H1 (cell line): ENCODE measurements at regions not wholly inside any gene's neighbourhood (a gene's known extent, or its start where the extent isn't known, plus 50 kb on each side); places are given as distances from the start of the nearest gene placed in this dataset.

Experiments used
- CTCF ChIA-PET: fragments of 300-600 bp; sonication (Branson Sonifier 250); formaldehyde crosslinking; loops from one replicate; lab custom pipeline; 2021; ENCODE audit not compliant: partially characterized antibody; lab: Charles Lee
- POLR2A ChIA-PET: fragments of 300-600 bp; sonication (Branson Sonifier 250); formaldehyde crosslinking; loops from one replicate; lab custom pipeline; 2021; ENCODE audit warnings: inconsistent platforms; ENCODE audit not compliant: partially characterized antibody; lab: Charles Lee
- DNase-seq, 2 experiments: peaks; one replicate each; pipeline versions ENCODE4 v3.0.0 to v3.0.0-alpha.2; 2010 to 2022; ENCODE audit warnings: low spot score in 2 of 2, low read depth in 1 of 2, mixed read lengths in 1 of 2
- FAIRE-seq: peaks from 2 replicates; lab custom pipeline; 2011; peaks lifted over from hg19 to GRCh38; lab: Jason Lieb, UNC
- H2AFZ ChIP-seq: 2 replicates; pipeline ENCODE4 v1.8.1; 2012; ENCODE audit warnings: low read length, inconsistent platforms
- H2AK5ac ChIP-seq: 2 replicates; pipeline ENCODE4 v1.6.1; 2013; ENCODE audit warnings: low read depth, low read length
- H2BK120ac ChIP-seq: replicated peaks from 2 replicates; pipeline ENCODE3; 2013; ENCODE audit warnings: low read depth, low read length, inconsistent platforms
- H2BK12ac ChIP-seq: 2 replicates; pipeline ENCODE4 v1.6.1; 2013; ENCODE audit warnings: low read depth, low read length
- H2BK15ac ChIP-seq: 2 replicates; pipeline ENCODE4 v1.6.1; 2013; ENCODE audit warnings: low read length
- H2BK20ac ChIP-seq: 2 replicates; pipeline ENCODE4 v1.6.1; 2013; ENCODE audit warnings: low read length
- H2BK5ac ChIP-seq: 2 replicates; pipeline ENCODE4 v1.6.1; 2013; ENCODE audit warnings: low read depth, low read length
- H3K14ac ChIP-seq: 2 replicates; pipeline ENCODE4 v1.6.1; 2013; ENCODE audit warnings: inconsistent platforms; ENCODE audit not compliant: insufficient read length
- H3K18ac ChIP-seq: 2 replicates; pipeline ENCODE4 v1.6.1; 2013; ENCODE audit warnings: low read length; ENCODE audit errors: extremely low read depth
- H3K23ac ChIP-seq: 2 replicates; pipeline ENCODE4 v1.6.1; 2013; ENCODE audit warnings: inconsistent platforms; ENCODE audit not compliant: insufficient read length
- H3K23me2 ChIP-seq: 2 replicates; pipeline ENCODE4 v1.6.1; 2013; ENCODE audit warnings: low read depth, low read length
- H3K27ac ChIP-seq: 2 replicates; pipeline ENCODE4 v1.6.1; 2011; ENCODE audit warnings: low read depth, low read length, inconsistent platforms
- H3K27me3 ChIP-seq, 4 experiments: replicated peaks in 1 of 4; 1 replicate in 1 of 4; 2 replicates in 3 of 4; pipeline versions ENCODE4 v1.6.1 to v1.8.1; 2011 to 2013; ENCODE audit warnings: low read length in 3 of 4, mild to moderate bottlenecking in 3 of 4, inconsistent platforms in 2 of 4, mixed read lengths in 2 of 4, moderate library complexity in 1 of 4; ENCODE audit not compliant: control insufficient read depth in 3 of 4, insufficient read depth in 3 of 4; ENCODE audit errors: extremely low read depth in 1 of 4
- H3K36me3 ChIP-seq, 4 experiments: 2 replicates each; pipeline versions ENCODE4 v1.6.1 to v1.8.1; 2011 to 2013; ENCODE audit warnings: mild to moderate bottlenecking in 4 of 4, low read length in 3 of 4, moderate library complexity in 2 of 4, control low read depth in 1 of 4, inconsistent platforms in 1 of 4; ENCODE audit not compliant: insufficient read depth in 4 of 4, control insufficient read depth in 2 of 4
- H3K4ac ChIP-seq: replicated peaks from 2 replicates; pipeline ENCODE3; 2013; ENCODE audit warnings: low read length, low read depth, mixed read lengths, inconsistent platforms; ENCODE audit not compliant: insufficient read length
- H3K4me1 ChIP-seq, 4 experiments: replicated peaks in 1 of 4; 1 replicate in 1 of 4; 2 replicates in 3 of 4; pipeline versions ENCODE4 v1.6.1 to v1.8.1; 2011 to 2013; ENCODE audit warnings: low read length in 3 of 4, inconsistent platforms in 2 of 4, mixed read lengths in 1 of 4; ENCODE audit not compliant: insufficient read depth in 4 of 4, control insufficient read depth in 3 of 4
- H3K4me2 ChIP-seq, 2 experiments: 2 replicates each; pipeline versions ENCODE4 v1.6.1 to v1.8.1; 2011 to 2013; ENCODE audit warnings: low read depth in 2 of 2, low read length in 2 of 2, control low read depth in 1 of 2, inconsistent platforms in 1 of 2, mild to moderate bottlenecking in 1 of 2; ENCODE audit not compliant: insufficient read depth in 1 of 2
- H3K4me3 ChIP-seq, 4 experiments: fragments of 200-600, 300-600 bp in 1 of 4; sonication (generic), shearing (Covaris generic), sonication (Bioruptor Twin) in 1 of 4; 2 replicates each; pipeline versions ENCODE4 v1.5.1 to v1.8.1; 2011 to 2016; ENCODE audit warnings: low read length in 4 of 4, low read depth in 3 of 4, control low read depth in 2 of 4, inconsistent platforms in 2 of 4, mild to moderate bottlenecking in 2 of 4, mixed read lengths in 1 of 4, moderate library complexity in 1 of 4; ENCODE audit not compliant: insufficient read depth in 2 of 4; ENCODE audit errors: extremely low read depth in 1 of 4
- H3K56ac ChIP-seq: replicated peaks from 2 replicates; pipeline ENCODE3; 2013; ENCODE audit warnings: low read depth, mild to moderate bottlenecking, mixed read lengths, low read length, inconsistent platforms; ENCODE audit not compliant: insufficient read length
- H3K79me1 ChIP-seq: 2 replicates; pipeline ENCODE4 v1.6.1; 2013; ENCODE audit warnings: low read depth, low read length, control low read depth
- H3K79me2 ChIP-seq, 2 experiments: 2 replicates each; pipeline versions ENCODE4 v1.6.1 to v1.8.1; 2012 to 2013; ENCODE audit warnings: low read length in 2 of 2, mild to moderate bottlenecking in 2 of 2, inconsistent platforms in 1 of 2; ENCODE audit not compliant: insufficient read depth in 2 of 2, control insufficient read depth in 1 of 2
- H3K9ac ChIP-seq, 4 experiments: replicated peaks in 1 of 4; 1 replicate in 1 of 4; 2 replicates in 3 of 4; pipeline versions ENCODE4 v1.6.1 to v1.8.1; 2011 to 2013; ENCODE audit warnings: low read depth in 3 of 4, low read length in 3 of 4, control low read depth in 2 of 4, mild to moderate bottlenecking in 2 of 4, moderate library complexity in 2 of 4, inconsistent platforms in 1 of 4; ENCODE audit errors: extremely low read depth in 1 of 4
- H3K9me3 ChIP-seq, 2 experiments: 2 replicates each; pipeline versions ENCODE4 v1.6.1 to v1.8.1; 2012 to 2013; ENCODE audit warnings: mild to moderate bottlenecking in 2 of 2, moderate library complexity in 2 of 2, control low read depth in 1 of 2, inconsistent platforms in 1 of 2, low read depth in 1 of 2, low read length in 1 of 2, mixed read lengths in 1 of 2; ENCODE audit not compliant: insufficient read depth in 2 of 2
- H4K20me1 ChIP-seq, 2 experiments: replicated peaks in 1 of 2; 2 replicates each; pipeline versions ENCODE3 to v1.8.1; 2011 to 2013; ENCODE audit warnings: inconsistent platforms in 2 of 2, low read length in 2 of 2, mild to moderate bottlenecking in 1 of 2; ENCODE audit not compliant: insufficient read depth in 2 of 2, control insufficient read depth in 1 of 2
- H4K5ac ChIP-seq: 2 replicates; pipeline ENCODE4 v1.6.1; 2013; ENCODE audit warnings: low read length, low read depth, mixed read lengths, inconsistent platforms; ENCODE audit not compliant: insufficient read length
- H4K8ac ChIP-seq: 2 replicates; pipeline ENCODE4 v1.8.0; 2013; ENCODE audit warnings: mild to moderate bottlenecking, moderate library complexity, low read length, inconsistent platforms; ENCODE audit not compliant: insufficient read depth; ENCODE audit errors: extremely low read depth
- H4K91ac ChIP-seq: replicated peaks from 2 replicates; pipeline ENCODE3; 2013; ENCODE audit warnings: low read length, mixed read lengths, inconsistent platforms; ENCODE audit not compliant: insufficient read length
- RBBP5 ChIP-seq: IDR thresholded peaks from 2 replicates; pipeline ENCODE4 v1.7.1; 2012; ENCODE audit warnings: low read depth, mild to moderate bottlenecking, inconsistent platforms, low read length, moderate library complexity, borderline replicate concordance
- SIX5 ChIP-seq: IDR thresholded peaks from 2 replicates; pipeline ENCODE4 v1.6.1; 2011; ENCODE audit warnings: mild to moderate bottlenecking, low read depth, low read length
- WGBS, 2 experiments: shearing (Covaris generic) in 1 of 2; methylation state at CpG; one replicate each; pipeline versions ENCODE4 v1.1.6 to v1.1.7; 2013 to 2015; ENCODE audit warnings: low lambda C conversion rate in 2 of 2, mixed read lengths in 2 of 2, inconsistent platforms in 1 of 2, low coverage in 1 of 2, missing lambda C conversion rate in 1 of 2; ENCODE audit not compliant: insufficient replicate concordance in 2 of 2, insufficient coverage in 1 of 2, insufficient read length in 1 of 2; ENCODE audit errors: extremely low coverage in 1 of 2, missing lambda C conversion rate in 1 of 2; 5-methylcytosine and 5-hydroxymethylcytosine counted together

DNA sequence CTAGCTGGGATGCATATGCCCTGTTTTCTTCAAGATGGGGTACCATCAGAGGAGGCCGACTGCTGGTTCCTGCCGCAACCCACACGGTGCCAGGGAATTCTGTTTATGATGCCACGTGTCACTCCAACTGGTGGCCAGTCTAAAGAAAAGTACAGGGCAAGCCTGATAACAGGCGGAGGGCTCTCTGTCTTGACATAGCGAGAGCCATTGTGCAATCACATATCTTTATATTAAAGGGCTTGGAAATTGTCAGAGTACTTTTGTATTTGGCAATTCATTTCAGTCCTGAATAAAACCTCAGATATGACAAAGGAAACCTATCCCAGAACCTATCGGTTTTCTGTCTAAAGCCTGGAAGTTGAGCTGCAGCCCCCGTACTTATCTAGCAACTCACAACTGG lies 768.4 kb downstream of the TDRD15 start:
- Histone ChIP-seq H3K14ac (no peak overlapping the region), H3K4ac (no peak overlapping the region), H2AK5ac (no peak overlapping the region), H4K20me1 (no peaks in the 10 kb centered on the region), H4K8ac (no peak overlapping the region), H3K23me2 (no peaks in the 10 kb centered on the region), H3K23ac (no peak overlapping the region), H3K4me1 (no peaks in the 10 kb centered on the region), H3K27me3 (no peaks in the 10 kb centered on the region), H3K36me3 (no peaks in the 10 kb centered on the region), H2AFZ (no peak overlapping the region), H2BK5ac (no peak overlapping the region), H3K9me3 (no peaks in the 10 kb centered on the region), H2BK12ac (no peak overlapping the region), H3K56ac (no peak overlapping the region), H2BK20ac (no peak overlapping the region), H3K79me1 (no peaks in the 10 kb centered on the region), H4K91ac (no peak overlapping the region), H2BK15ac (no peak overlapping the region), H2BK120ac (no peak overlapping the region), H3K27ac (no peak overlapping the region), H3K4me3 (no peak overlapping the region), H3K79me2 (no peaks in the 10 kb centered on the region), H3K4me2 (no peak overlapping the region), H3K18ac (no peak overlapping the region), H3K9ac (no peak overlapping the region), H4K5ac (no peak overlapping the region)
- ChIA-PET CTCF (no interaction called here), POLR2A (no interaction called here)
- no peak for DNase-seq
- no peak for FAIRE-seq
- WGBS, 2 experiments = 93% methylated on average over 8 of the region's 8 CpGs; no CpG with 5 or more reads in 1 of the 2 experiments
- no peak for TF ChIP-seq RBBP5
- TF ChIP-seq SIX5 = no peak
